Adrenal gland (tissue), 9 donors: ENCODE measurements at regions not wholly inside any gene's neighbourhood (a gene's known extent, or its start where the extent isn't known, plus 50 kb on each side); places are given as distances from the start of the nearest gene placed in this dataset.

ENCODE experiments used
- DNase-seq, 7 donors: peaks; one replicate each; pipeline ENCODE4 v3.0.0-alpha.2; 2019 to 2020
- H3K27ac ChIP-seq, 5 donors: fragments of 200-600 bp; sonication (generic) in 4 of 5; 1 replicate in 3 of 5; 2 replicates in 2 of 5; pipeline versions ENCODE4 v1.5.1 to v1.8.0; 2016 to 2020; ENCODE audit warnings: mild to moderate bottlenecking in 1 of 5
- H3K27me3 ChIP-seq: fragments of 200-600 bp; 2 replicates; pipeline ENCODE4 v1.8.0; 2021
- H3K36me3 ChIP-seq, 2 donors: fragments of 200-600 bp; replicated peaks in 1 of 2; 1 replicate in 1 of 2; 2 replicates in 1 of 2; pipeline versions ENCODE4 v1.5.1 to v1.8.0; 2018 to 2022
- H3K4me1 ChIP-seq, 2 donors: fragments of 200-600 bp; replicated peaks in 1 of 2; 1 replicate in 1 of 2; 2 replicates in 1 of 2; pipeline versions ENCODE4 v1.5.1 to v1.8.0; 2018 to 2021
- H3K4me3 ChIP-seq, 4 donors: fragments of 200-600 bp; sonication (generic) in 3 of 4; one replicate each; pipeline ENCODE4 v1.5.1; 2016 to 2018
- H3K9me3 ChIP-seq, 3 donors: fragments of 200-600 bp; sonication (generic) in 1 of 3; replicated peaks in 1 of 3; 1 replicate in 2 of 3; 2 replicates in 1 of 3; pipeline versions ENCODE4 v1.5.1 to v1.8.0; 2016 to 2021
- POLR2A ChIP-seq, 2 donors: fragments of 450-650 bp; IDR thresholded peaks; one replicate each; pipeline ENCODE4 v1.6.1; 2017; ENCODE audit warnings: antibody characterized with exemption in 2 of 2, mild to moderate bottlenecking in 2 of 2, moderate library complexity in 1 of 2
- WGBS, 4 donors: extraction: QIAGEN DNeasy Blood & Tissue Kit in 2 of 4; methylation state at CpG; one replicate each; pipeline versions ENCODE4 v1.1.5 to v1.1.7; 2013 to 2017; 5-methylcytosine and 5-hydroxymethylcytosine counted together
- intact Hi-C, 2 donors: fragments of 100-400 bp; cut with DNase I; formaldehyde crosslinking; loops; one replicate each; pipeline versions ENCODE4 v1.14.1 to v1.15.0; 2022 to 2023
- TF ChIP-seq, protein P1 (sequence below), 6 experiments: fragments of 450-650 bp in 4 of 6; fragments of 200-600 bp in 2 of 6; sonication (generic) in 1 of 6; IDR thresholded peaks; 1 replicate in 5 of 6; 2 replicates in 1 of 6; pipeline versions ENCODE4 v1.5.1 to v1.8.0; 2016 to 2021; ENCODE audit warnings: antibody characterized with exemption in 6 of 6, mild to moderate bottlenecking in 2 of 6, moderate library complexity in 1 of 6
- donor health status: healthy with polysubstance abuse.
- donor health status: Bipolar disorder and iron deficiency.
- donor health status: DM: yes; HTN: yes; CAD: no.
- donor health status: DM: no; HTN: no; CAD: no.
- donor health status: DM: no; HTN: no; CAD: no.

DNA sequence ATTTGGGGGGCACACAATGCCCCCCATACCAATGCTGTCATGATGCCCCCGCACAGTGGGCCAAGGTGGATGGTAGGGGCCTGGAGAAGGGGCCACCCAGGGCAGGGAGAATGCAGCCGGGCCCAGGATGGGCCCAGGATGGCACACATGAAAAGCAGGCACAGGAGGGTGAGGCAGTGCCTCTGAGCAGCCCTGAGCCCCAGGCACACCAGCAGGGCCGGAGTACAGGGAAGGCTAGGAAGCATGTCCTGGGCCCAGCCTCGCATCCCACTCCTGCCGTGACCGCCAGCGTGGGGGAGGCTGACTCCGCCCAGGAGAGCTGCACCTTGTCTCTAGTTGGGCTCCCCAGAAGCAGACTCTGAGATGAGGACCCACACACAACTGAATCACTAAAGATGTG is 59.3 kb upstream of the TMEM72 start:
- H3K9me3 ChIP-seq = no peaks in the 10 kb centered on the region
- 85 to 94% (median 92%) methylated on average over 3 to 8 of the region's 8 CpGs for WGBS, 4 donors
- no peak overlapping the region for H3K27ac ChIP-seq
- TF ChIP-seq POLR2A (IDR thresholded peaks at IDR 0.05) = no peak
- TF ChIP-seq, protein P1, sequence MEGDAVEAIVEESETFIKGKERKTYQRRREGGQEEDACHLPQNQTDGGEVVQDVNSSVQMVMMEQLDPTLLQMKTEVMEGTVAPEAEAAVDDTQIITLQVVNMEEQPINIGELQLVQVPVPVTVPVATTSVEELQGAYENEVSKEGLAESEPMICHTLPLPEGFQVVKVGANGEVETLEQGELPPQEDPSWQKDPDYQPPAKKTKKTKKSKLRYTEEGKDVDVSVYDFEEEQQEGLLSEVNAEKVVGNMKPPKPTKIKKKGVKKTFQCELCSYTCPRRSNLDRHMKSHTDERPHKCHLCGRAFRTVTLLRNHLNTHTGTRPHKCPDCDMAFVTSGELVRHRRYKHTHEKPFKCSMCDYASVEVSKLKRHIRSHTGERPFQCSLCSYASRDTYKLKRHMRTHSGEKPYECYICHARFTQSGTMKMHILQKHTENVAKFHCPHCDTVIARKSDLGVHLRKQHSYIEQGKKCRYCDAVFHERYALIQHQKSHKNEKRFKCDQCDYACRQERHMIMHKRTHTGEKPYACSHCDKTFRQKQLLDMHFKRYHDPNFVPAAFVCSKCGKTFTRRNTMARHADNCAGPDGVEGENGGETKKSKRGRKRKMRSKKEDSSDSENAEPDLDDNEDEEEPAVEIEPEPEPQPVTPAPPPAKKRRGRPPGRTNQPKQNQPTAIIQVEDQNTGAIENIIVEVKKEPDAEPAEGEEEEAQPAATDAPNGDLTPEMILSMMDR (IDR thresholded peaks at IDR 0.05) = no peak
- H3K36me3 ChIP-seq = no peaks in the 10 kb centered on the region
- H3K4me1 ChIP-seq = no peaks in the 10 kb centered on the region
- no peaks in the 10 kb centered on the region for H3K27me3 ChIP-seq
- no peak overlapping the region for H3K4me3 ChIP-seq
- no peak for DNase-seq
- intact Hi-C loops = no loop called here

DNA sequence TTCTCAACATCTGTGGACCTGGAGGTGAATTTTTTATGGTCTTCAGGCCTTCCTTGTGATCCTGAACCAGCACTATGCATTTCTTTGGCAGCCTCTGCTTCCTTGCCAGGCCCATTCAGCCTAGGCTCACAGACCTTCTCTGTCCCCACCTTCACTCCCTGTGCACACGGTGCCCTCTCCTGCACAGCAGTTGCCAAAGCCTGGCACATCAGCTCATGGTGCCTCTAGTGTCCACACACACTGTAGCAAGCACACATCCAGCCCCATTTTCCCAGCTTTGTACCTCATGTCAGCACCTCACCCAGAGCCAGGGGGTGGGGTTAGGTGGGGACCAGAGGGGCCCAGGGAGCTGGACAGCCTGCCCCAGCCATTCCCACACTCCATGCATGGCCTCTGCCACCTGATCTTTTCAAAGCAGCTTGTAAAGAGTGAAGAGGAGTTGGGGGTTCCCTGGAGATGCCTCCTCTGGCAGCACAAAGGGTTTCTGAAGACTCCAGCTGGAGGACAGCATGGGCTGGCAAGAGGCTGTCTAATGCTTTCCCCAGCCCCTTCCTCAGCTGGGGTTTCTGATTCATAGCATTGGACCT is 57.9 kb upstream of the TMEM72 start:
- no peak overlapping the region for H3K27ac ChIP-seq
- no peaks in the 10 kb centered on the region for H3K9me3 ChIP-seq
- intact Hi-C loops = no loop called here
- no peaks in the 10 kb centered on the region for H3K4me1 ChIP-seq
- DNase-seq = peak in 2 of 7 donors; percentile 29 to 41
- no peaks in the 10 kb centered on the region for H3K27me3 ChIP-seq
- H3K36me3 ChIP-seq = no peaks in the 10 kb centered on the region
- TF ChIP-seq, protein P1 (IDR thresholded peaks at IDR 0.05) = peak in 2 of 6 experiments; percentile 14 to 37
- TF ChIP-seq POLR2A (IDR thresholded peaks at IDR 0.05) = no peak
- 32 to 80% (median 59%) methylated on average over 1 of the region's 1 CpG for WGBS, 4 donors
- H3K4me3 ChIP-seq = no peak overlapping the region

DNA sequence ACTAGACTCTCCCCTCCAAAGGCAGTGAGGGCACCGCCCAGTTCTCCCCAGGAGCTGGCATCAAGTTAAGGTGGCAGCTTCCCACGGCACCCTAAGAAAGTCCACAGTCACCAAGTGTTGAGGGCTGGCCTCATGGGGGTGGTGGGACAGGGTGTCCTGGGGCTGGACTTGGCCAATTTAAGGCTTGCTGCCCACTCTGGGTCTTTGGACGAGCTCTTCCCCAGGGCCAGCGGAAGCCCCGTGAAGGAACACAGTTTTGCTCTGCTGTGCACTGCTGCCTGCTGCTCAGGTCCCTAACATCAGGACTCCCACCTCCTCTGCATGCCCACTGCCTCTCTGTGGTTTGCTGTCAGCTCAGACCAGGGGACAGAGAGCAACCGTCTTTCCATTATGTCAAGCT is 57.3 kb upstream of the TMEM72 start:
- intact Hi-C loops = no loop called here
- Histone ChIP-seq H3K9me3 (no peaks in the 10 kb centered on the region), H3K27me3 (no peaks in the 10 kb centered on the region), H3K4me3 (no peak overlapping the region), H3K27ac (no peak overlapping the region), H3K36me3 (no peaks in the 10 kb centered on the region), H3K4me1 (no peaks in the 10 kb centered on the region)
- DNase-seq = no peak
- WGBS, 4 donors = 71 to 90% (median 77%) methylated on average over 1 to 6 of the region's 6 CpGs
- TF ChIP-seq, protein P1 (IDR thresholded peaks at IDR 0.05) = no peak
- no peak for TF ChIP-seq POLR2A (IDR thresholded peaks at IDR 0.05)

DNA sequence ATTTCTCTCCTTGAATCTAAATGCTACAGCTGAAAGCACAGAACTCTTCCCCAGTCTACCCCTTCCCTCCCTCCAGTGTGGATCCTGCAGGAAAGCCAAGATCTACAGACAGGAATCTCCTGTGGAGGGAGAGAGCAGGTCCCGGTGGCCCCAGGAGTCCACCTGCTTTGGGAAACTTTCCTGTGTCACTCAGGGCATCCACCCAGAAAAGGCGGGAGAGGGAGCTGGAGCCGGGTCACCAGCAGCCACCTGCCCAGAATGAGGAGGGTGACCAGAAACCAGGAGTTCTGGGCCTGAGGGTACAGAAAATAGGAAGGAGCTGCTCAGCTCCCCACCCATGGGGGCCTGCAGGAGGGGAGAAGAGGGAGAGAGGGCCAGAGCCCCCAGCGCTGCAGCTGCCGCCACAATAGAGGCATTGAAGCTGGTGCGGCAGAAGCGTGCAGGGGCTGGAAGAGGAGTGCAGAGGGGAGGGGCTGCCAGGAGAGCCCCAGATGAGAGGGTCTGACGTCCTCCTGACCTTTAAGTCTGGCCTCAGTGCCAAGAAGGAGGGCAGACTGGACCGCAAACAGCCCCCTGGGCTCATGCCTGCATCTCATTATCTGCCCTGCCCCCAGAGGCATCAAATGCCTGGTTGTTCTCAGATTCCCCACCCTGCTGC is 56.3 kb upstream of the TMEM72 start:
- no peak for DNase-seq
- 75 to 89% (median 80%) methylated on average over 9 of the region's 9 CpGs for WGBS, 4 donors
- intact Hi-C loops = loop anchor here in 1 of 2 donors (5.0 kb wide), 1 partner anchor 468 kb away; the partner anchor contains the start of gene CXCL12
- H3K4me3 ChIP-seq = no peak overlapping the region
- no peaks in the 10 kb centered on the region for H3K9me3 ChIP-seq
- H3K36me3 ChIP-seq = no peaks in the 10 kb centered on the region
- no peak for TF ChIP-seq POLR2A (IDR thresholded peaks at IDR 0.05)
- TF ChIP-seq, protein P1 (IDR thresholded peaks at IDR 0.05) = no peak
- no peak overlapping the region for H3K27ac ChIP-seq
- H3K4me1 ChIP-seq = no peaks in the 10 kb centered on the region
- no peaks in the 10 kb centered on the region for H3K27me3 ChIP-seq
